ENCODE measurements at regions not wholly inside any gene's neighbourhood (a gene's known extent, or its start where the extent isn't known, plus 50 kb on each side); places are given as distances from the start of the nearest gene placed in this dataset.
"Not testable (repeated sequence)": the region's sequence is repeated elsewhere in the genome, so short reads cannot be mapped to it uniquely, and the experiment has no call there.

DNA sequence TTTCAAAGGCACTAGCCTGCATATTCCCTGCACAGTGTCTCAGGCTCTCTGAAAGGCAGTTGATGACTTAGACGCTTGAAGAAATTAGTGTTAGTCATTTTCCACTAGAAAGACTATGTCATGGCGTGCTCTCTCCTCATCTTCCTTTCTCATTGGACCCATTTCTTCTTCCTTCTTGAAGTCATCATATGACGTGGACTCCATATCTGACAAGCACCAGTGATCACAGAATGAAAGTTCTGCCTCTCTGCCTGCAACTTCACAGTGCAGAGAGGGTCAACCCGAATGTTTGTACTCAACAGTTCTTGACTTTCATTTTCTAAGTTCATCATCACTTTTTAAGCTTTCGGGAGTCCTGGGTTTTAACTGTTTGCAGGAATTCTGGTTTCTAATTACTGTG lies 63.7 kb upstream of the CYRIA start:
- H3K4me3 ChIP-seq, result no peak overlapping the region
- no peaks in the 10 kb centered on the region for H3K4me1 ChIP-seq
- H3K9me3 ChIP-seq, result no peaks in the 10 kb centered on the region
- TF ChIP-seq, protein P1, sequence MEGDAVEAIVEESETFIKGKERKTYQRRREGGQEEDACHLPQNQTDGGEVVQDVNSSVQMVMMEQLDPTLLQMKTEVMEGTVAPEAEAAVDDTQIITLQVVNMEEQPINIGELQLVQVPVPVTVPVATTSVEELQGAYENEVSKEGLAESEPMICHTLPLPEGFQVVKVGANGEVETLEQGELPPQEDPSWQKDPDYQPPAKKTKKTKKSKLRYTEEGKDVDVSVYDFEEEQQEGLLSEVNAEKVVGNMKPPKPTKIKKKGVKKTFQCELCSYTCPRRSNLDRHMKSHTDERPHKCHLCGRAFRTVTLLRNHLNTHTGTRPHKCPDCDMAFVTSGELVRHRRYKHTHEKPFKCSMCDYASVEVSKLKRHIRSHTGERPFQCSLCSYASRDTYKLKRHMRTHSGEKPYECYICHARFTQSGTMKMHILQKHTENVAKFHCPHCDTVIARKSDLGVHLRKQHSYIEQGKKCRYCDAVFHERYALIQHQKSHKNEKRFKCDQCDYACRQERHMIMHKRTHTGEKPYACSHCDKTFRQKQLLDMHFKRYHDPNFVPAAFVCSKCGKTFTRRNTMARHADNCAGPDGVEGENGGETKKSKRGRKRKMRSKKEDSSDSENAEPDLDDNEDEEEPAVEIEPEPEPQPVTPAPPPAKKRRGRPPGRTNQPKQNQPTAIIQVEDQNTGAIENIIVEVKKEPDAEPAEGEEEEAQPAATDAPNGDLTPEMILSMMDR (IDR thresholded peaks at IDR 0.05), result no peak
- no peak for TF ChIP-seq POLR2A (IDR thresholded peaks at IDR 0.05)
- peak in 1 of 3 donors; percentile 35 for DNase-seq
- no peak overlapping the region for H3K27ac ChIP-seq
- no peaks in the 10 kb centered on the region for H3K36me3 ChIP-seq
- no peaks in the 10 kb centered on the region for H3K27me3 ChIP-seq

DNA sequence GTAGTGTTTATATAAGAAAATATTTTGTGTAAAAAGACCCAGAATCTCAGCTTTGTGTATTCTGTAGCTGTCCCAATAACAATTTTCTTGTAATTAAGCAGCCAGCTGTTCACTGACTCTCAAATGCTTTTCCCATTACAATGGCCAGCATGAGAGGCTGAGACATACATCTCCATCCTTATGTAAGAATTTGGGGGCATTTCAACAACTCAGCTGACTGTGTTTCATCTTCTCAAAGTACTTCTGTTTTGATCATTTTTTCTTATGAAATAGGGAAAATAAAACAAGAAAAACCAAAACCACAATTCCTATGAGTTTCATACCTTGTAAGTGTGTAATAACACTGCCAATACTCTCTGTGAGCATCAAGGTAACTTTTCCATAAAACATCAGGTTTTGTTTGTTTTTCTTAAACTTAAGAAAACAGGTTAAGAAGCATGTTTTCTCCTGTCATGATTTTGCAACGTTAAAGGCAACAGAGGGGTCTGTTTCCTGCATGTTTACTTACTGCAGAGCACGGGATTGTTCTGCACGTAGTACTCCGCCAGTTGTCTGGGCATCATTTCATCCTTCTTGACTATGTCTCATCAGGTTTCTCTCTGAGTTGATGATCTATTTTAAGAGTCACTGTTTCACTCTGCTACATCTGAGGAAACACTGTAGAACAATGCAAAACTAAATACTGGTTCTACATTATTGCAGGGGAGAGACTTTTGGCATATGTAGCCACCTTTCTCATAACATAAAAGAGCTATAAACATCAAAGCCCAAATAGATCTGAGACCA lies 62.9 kb upstream of the CYRIA start:
- Histone ChIP-seq H3K4me3 (no peak overlapping the region), H3K27me3 (no peaks in the 10 kb centered on the region), H3K9me3 (no peaks in the 10 kb centered on the region), H3K4me1 (no peaks in the 10 kb centered on the region), H3K27ac (no peak overlapping the region), H3K36me3 (no peaks in the 10 kb centered on the region)
- TF ChIP-seq, protein P1 (IDR thresholded peaks at IDR 0.05), result no peak
- TF ChIP-seq POLR2A (IDR thresholded peaks at IDR 0.05), result no peak
- DNase-seq, result no peak

DNA sequence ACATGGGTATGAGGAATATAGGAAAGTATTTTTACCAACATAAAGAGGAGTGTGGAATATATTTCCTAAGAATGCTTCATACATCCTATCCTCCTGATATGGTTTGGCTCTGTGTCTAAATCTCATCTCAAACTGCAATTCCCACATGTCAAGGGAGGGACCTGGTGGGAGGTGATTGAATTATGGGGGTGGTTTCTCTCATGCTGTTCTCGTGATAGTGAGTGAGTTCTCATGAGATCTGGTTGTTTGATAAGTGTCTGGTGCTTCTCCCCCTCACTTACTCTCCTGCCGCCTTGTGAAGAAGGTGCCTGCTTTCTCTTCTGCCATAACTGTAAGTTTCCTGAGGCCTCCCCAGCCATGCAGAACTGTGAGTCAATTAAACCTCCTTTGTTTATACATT lies 62.2 kb upstream of the CYRIA start:
- H3K4me1 ChIP-seq, H3K4me3 ChIP-seq, DNase-seq, H3K27ac ChIP-seq, H3K36me3 ChIP-seq, H3K27me3 ChIP-seq, H3K9me3 ChIP-seq: not testable (repeated sequence)

DNA sequence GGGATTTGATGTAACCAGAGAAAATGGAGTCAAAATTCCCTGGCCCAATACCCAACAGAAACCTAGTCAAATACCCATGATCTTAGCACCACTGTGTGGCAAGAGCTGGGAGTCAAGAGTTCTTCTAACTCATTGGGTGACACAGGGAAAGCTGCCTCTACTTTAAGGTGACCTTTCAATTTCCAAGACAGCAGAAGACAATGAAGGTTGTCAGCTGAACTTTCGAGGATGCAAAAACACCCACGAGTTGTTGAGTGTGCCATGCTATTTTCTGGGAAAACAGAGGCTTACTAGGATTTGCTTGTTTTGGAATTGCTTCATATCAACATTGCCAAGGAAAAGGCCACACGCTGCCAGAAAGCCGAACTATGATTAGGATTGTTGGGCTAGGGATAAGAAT lies 61.6 kb upstream of the CYRIA start:
- Histone ChIP-seq H3K9me3 (no peaks in the 10 kb centered on the region), H3K27me3 (no peaks in the 10 kb centered on the region), H3K27ac (no peak overlapping the region), H3K4me3 (no peak overlapping the region), H3K36me3 (no peaks in the 10 kb centered on the region), H3K4me1 (no peaks in the 10 kb centered on the region)
- no peak for DNase-seq
- TF ChIP-seq POLR2A (IDR thresholded peaks at IDR 0.05), result no peak
- TF ChIP-seq, protein P1 (IDR thresholded peaks at IDR 0.05), result no peak

DNA sequence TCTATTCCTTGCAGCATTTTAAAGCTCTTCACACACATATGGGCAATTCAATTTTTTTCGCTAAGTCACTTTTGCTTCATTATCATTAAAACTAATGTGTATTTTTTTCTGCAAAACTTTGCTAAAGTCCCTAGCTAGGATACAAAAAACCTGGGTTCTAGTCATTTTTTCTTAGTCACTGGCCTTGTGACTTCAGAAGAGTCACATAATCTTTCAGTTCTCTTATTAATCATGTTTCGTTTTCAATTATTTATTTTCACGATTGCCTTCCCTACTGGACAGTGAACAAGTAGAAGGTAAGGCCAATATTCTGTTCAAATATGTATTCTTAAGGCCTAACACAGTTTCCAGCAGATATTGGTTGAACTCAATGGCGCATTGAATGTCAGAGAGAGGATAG lies 60.9 kb upstream of the CYRIA start:
- no peak overlapping the region for H3K27ac ChIP-seq
- no peak overlapping the region for H3K4me3 ChIP-seq
- no peaks in the 10 kb centered on the region for H3K9me3 ChIP-seq
- no peaks in the 10 kb centered on the region for H3K27me3 ChIP-seq
- no peaks in the 10 kb centered on the region for H3K36me3 ChIP-seq
- DNase-seq, result no peak
- TF ChIP-seq, protein P1 (IDR thresholded peaks at IDR 0.05), result no peak
- TF ChIP-seq POLR2A (IDR thresholded peaks at IDR 0.05), result no peak
- H3K4me1 ChIP-seq, result no peaks in the 10 kb centered on the region

DNA sequence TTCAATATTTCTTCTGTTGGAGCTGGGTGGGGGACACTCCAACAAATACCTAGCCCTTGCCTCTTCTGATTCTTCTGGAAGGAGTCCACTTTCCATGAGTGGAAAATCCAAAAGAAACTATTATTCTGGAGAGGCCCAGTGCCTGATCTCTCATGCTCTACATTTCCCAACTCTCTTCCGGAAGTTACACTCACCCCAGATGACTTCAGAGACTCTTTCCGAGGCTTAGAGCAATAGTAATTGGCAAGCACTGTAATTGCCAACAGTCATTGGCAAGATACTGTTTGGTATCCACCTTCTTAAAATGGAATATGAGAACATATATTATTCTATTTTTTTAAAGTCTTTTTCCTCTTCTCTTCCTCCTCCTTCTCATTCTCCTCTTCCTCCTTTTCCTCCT lies 60.5 kb upstream of the CYRIA start:
- Histone ChIP-seq H3K9me3 (no peaks in the 10 kb centered on the region), H3K4me3 (no peak overlapping the region), H3K36me3 (no peaks in the 10 kb centered on the region), H3K27ac (no peak overlapping the region), H3K4me1 (no peaks in the 10 kb centered on the region), H3K27me3 (no peaks in the 10 kb centered on the region)
- TF ChIP-seq, protein P1 (IDR thresholded peaks at IDR 0.05), result no peak
- no peak for TF ChIP-seq POLR2A (IDR thresholded peaks at IDR 0.05)
- no peak for DNase-seq
